Peyer's patch (tissue), 4 donors: ENCODE measurements at regions not wholly inside any gene's neighbourhood (a gene's known extent, or its start where the extent isn't known, plus 50 kb on each side); places are given as distances from the start of the nearest gene placed in this dataset.

Experiments
- POLR2A ChIP-seq, 2 donors: fragments of 450-650 bp; IDR thresholded peaks; one replicate each; pipeline ENCODE4 v1.5.1; 2017; ENCODE audit warnings: antibody characterized with exemption in 2 of 2, mild to moderate bottlenecking in 2 of 2, moderate library complexity in 2 of 2
- TF ChIP-seq, protein P1 (sequence below), 6 experiments: fragments of 450-650 bp in 4 of 6; fragments of 200-600 bp in 2 of 6; sonication (generic) in 1 of 6; IDR thresholded peaks; one replicate each; pipeline ENCODE4 v1.5.1; 2017 to 2019; ENCODE audit warnings: antibody characterized with exemption in 6 of 6, mild to moderate bottlenecking in 3 of 6, moderate library complexity in 1 of 6

- TF ChIP-seq POLR2A (IDR thresholded peaks at IDR 0.05), result no peak
- TF ChIP-seq, protein P1, sequence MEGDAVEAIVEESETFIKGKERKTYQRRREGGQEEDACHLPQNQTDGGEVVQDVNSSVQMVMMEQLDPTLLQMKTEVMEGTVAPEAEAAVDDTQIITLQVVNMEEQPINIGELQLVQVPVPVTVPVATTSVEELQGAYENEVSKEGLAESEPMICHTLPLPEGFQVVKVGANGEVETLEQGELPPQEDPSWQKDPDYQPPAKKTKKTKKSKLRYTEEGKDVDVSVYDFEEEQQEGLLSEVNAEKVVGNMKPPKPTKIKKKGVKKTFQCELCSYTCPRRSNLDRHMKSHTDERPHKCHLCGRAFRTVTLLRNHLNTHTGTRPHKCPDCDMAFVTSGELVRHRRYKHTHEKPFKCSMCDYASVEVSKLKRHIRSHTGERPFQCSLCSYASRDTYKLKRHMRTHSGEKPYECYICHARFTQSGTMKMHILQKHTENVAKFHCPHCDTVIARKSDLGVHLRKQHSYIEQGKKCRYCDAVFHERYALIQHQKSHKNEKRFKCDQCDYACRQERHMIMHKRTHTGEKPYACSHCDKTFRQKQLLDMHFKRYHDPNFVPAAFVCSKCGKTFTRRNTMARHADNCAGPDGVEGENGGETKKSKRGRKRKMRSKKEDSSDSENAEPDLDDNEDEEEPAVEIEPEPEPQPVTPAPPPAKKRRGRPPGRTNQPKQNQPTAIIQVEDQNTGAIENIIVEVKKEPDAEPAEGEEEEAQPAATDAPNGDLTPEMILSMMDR (IDR thresholded peaks at IDR 0.05), result no peak
Observed at GRCh38 chr22:11613898-11614755, 3913.9 kb upstream of the OR11H1 start.
